ENCODE measurements at regions not wholly inside any gene's neighbourhood (a gene's known extent, or its start where the extent isn't known, plus 50 kb on each side); places are given as distances from the start of the nearest gene placed in this dataset.
"Not testable (repeated sequence)": the region's sequence is repeated elsewhere in the genome, so short reads cannot be mapped to it uniquely, and the experiment has no call there.

- TF ChIP-seq YY1 (IDR thresholded peaks at IDR 0.05) (no peak), NR2F2 (IDR thresholded peaks at IDR 0.05) (no peak), SP1 (IDR thresholded peaks at IDR 0.05) (no peak), RAD21 (IDR thresholded peaks at IDR 0.05) (no peak), RXRA (IDR thresholded peaks at IDR 0.05) (no peak)
- TF ChIP-seq, protein P1, sequence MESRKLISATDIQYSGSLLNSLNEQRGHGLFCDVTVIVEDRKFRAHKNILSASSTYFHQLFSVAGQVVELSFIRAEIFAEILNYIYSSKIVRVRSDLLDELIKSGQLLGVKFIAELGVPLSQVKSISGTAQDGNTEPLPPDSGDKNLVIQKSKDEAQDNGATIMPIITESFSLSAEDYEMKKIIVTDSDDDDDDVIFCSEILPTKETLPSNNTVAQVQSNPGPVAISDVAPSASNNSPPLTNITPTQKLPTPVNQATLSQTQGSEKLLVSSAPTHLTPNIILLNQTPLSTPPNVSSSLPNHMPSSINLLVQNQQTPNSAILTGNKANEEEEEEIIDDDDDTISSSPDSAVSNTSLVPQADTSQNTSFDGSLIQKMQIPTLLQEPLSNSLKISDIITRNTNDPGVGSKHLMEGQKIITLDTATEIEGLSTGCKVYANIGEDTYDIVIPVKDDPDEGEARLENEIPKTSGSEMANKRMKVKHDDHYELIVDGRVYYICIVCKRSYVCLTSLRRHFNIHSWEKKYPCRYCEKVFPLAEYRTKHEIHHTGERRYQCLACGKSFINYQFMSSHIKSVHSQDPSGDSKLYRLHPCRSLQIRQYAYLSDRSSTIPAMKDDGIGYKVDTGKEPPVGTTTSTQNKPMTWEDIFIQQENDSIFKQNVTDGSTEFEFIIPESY (IDR thresholded peaks at IDR 0.05): no peak
- TF ChIP-seq, protein P2, sequence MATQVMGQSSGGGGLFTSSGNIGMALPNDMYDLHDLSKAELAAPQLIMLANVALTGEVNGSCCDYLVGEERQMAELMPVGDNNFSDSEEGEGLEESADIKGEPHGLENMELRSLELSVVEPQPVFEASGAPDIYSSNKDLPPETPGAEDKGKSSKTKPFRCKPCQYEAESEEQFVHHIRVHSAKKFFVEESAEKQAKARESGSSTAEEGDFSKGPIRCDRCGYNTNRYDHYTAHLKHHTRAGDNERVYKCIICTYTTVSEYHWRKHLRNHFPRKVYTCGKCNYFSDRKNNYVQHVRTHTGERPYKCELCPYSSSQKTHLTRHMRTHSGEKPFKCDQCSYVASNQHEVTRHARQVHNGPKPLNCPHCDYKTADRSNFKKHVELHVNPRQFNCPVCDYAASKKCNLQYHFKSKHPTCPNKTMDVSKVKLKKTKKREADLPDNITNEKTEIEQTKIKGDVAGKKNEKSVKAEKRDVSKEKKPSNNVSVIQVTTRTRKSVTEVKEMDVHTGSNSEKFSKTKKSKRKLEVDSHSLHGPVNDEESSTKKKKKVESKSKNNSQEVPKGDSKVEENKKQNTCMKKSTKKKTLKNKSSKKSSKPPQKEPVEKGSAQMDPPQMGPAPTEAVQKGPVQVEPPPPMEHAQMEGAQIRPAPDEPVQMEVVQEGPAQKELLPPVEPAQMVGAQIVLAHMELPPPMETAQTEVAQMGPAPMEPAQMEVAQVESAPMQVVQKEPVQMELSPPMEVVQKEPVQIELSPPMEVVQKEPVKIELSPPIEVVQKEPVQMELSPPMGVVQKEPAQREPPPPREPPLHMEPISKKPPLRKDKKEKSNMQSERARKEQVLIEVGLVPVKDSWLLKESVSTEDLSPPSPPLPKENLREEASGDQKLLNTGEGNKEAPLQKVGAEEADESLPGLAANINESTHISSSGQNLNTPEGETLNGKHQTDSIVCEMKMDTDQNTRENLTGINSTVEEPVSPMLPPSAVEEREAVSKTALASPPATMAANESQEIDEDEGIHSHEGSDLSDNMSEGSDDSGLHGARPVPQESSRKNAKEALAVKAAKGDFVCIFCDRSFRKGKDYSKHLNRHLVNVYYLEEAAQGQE (IDR thresholded peaks at IDR 0.05): no peak
- TF ChIP-seq, protein P3, sequence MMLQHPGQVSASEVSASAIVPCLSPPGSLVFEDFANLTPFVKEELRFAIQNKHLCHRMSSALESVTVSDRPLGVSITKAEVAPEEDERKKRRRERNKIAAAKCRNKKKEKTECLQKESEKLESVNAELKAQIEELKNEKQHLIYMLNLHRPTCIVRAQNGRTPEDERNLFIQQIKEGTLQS (IDR thresholded peaks at IDR 0.05): no peak
- Histone ChIP-seq H3K9ac (ENCODE audit: low read depth in 1 of 2, low read length in 2 of 2) (no peak overlapping the region), H3K4me1 (ENCODE audit: control insufficient read depth in 4 of 4, insufficient read depth in 4 of 4, low read length in 3 of 4) (no peaks in the 10 kb centered on the region), H3K27me3 (ENCODE audit: control insufficient read depth in 4 of 4, insufficient read depth in 4 of 4, low read length in 3 of 4) (peaks cover 0 to 3% (median 0%) of the 10 kb centered on the region in 4 donors), H3K9me3 (ENCODE audit: control insufficient read depth in 4 of 4, low read length in 3 of 4) (peaks cover 0 to 3% (median 0%) of the 10 kb centered on the region in 4 donors), H3K27ac (ENCODE audit: low read depth in 1 of 2, low read length in 2 of 2) (no peak overlapping the region), H3K4me3 (ENCODE audit: low read depth in 1 of 3, low read length in 3 of 3) (no peak overlapping the region), H3K36me3 (ENCODE audit: control insufficient read depth in 4 of 4, insufficient read depth in 3 of 4, low read depth in 1 of 4, low read length in 3 of 4) (no peaks in the 10 kb centered on the region)
- no peak for DNase-seq (ENCODE audit: low spot score)
- WGBS: 57% methylated on average over 3 of the region's 3 CpGs
These were observed 163.0 kb upstream of the NRXN3 start for GRCh38 chr14:78007160-78007559.

- WGBS: 69% methylated on average over 4 of the region's 4 CpGs
- H3K4me1 ChIP-seq (ENCODE audit: control insufficient read depth in 4 of 4, insufficient read depth in 4 of 4, low read length in 3 of 4): no peaks in the 10 kb centered on the region
- peaks cover 0 to 2% (median 0%) of the 10 kb centered on the region in 4 donors for H3K9me3 ChIP-seq (ENCODE audit: control insufficient read depth in 4 of 4, low read length in 3 of 4)
- DNase-seq (ENCODE audit: low spot score): no peak
- no peak overlapping the region for H3K27ac ChIP-seq (ENCODE audit: low read depth in 1 of 2, low read length in 2 of 2)
- no peaks in the 10 kb centered on the region for H3K27me3 ChIP-seq (ENCODE audit: control insufficient read depth in 4 of 4, insufficient read depth in 4 of 4, low read length in 3 of 4)
- H3K4me3 ChIP-seq (ENCODE audit: low read depth in 1 of 3, low read length in 3 of 3): no peak overlapping the region
- no peaks in the 10 kb centered on the region for H3K36me3 ChIP-seq (ENCODE audit: control insufficient read depth in 4 of 4, insufficient read depth in 3 of 4, low read depth in 1 of 4, low read length in 3 of 4)
- no peak for TF ChIP-seq FOXA2 (IDR thresholded peaks at IDR 0.05)
- no peak for TF ChIP-seq HNF4A (conservative IDR thresholded peaks at IDR 0.05)
- no peak overlapping the region for H3K9ac ChIP-seq (ENCODE audit: low read depth in 1 of 2, low read length in 2 of 2)
These were observed 159.5 kb upstream of the NRXN3 start for GRCh38 chr14:78010688-78011087.

DNA sequence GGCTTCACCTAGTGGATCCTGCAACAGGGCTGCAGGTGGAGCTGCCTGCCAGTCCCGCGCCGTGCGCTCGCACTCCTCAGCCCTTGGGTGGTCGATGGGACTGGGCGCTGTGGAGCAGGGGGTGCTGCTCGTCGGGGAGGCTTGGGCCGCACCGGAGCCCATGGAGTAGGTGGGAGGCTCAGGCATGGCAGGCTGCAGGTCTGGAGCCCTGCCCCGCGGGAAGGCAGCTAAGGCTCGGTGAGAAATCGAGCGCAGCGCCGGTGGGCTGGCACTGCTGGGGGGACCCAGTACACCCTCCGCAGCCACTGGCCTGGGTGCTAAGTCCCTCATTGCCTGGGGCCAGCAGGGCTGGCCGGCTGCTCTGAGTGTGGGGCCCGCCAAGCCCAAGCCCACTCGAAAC, 156.3 kb upstream of the NRXN3 start:
- H3K4me1 ChIP-seq (ENCODE audit: control insufficient read depth in 4 of 4, insufficient read depth in 4 of 4, low read length in 3 of 4); H3K9me3 ChIP-seq (ENCODE audit: control insufficient read depth in 4 of 4, low read length in 3 of 4); H3K27ac ChIP-seq (ENCODE audit: low read depth in 1 of 2, low read length in 2 of 2); H3K27me3 ChIP-seq (ENCODE audit: control insufficient read depth in 4 of 4, insufficient read depth in 4 of 4, low read length in 3 of 4); H3K36me3 ChIP-seq (ENCODE audit: control insufficient read depth in 4 of 4, insufficient read depth in 3 of 4, low read depth in 1 of 4, low read length in 3 of 4); H3K9ac ChIP-seq (ENCODE audit: low read depth in 1 of 2, low read length in 2 of 2); DNase-seq (ENCODE audit: low spot score); H3K4me3 ChIP-seq (ENCODE audit: low read depth in 1 of 3, low read length in 3 of 3): not testable (repeated sequence)
- 95% methylated on average over 22 of the region's 22 CpGs for WGBS
